Left forelimb (tissue), 1 donor: ENCODE measurements at regions not wholly inside any gene's neighbourhood (a gene's known extent, or its start where the extent isn't known, plus 50 kb on each side); places are given as distances from the start of the nearest gene placed in this dataset.

Experiments used
- DNase-seq: peaks from one replicate; pipeline ENCODE4 v3.0.0-alpha.2; 2018; ENCODE audit warnings: low spot score

DNA sequence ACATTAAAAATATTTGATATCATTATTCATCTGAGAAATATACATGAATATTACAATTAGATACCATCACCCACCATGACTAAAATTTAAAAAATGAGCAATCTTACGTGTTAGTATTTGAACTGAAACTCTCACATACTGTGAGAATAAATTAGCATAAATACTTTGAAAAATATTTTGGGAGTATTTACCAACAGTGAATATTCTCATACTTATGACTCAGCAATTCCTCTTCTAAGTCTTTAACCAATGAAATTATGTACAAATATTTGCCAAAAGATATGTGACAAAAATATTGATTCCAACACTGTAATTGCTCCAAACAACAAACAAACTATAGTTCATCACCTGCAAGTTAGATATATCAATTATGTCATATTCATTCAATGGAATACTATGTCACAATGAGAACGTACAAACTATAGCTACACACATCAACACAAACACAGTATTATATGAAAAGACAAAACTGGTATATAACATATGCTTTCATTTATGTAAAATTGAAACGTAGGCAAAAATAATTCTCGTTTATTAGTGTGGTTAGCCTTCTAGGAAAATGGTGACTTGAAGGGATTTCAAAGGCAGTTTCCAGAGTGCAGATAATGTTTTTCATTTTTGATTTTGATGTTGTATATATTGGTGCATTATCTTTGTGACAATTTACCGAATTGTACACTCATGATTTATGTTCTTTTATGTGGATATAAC lies 742.2 kb downstream of the SLC16A7 start:
- no peak for DNase-seq

DNA sequence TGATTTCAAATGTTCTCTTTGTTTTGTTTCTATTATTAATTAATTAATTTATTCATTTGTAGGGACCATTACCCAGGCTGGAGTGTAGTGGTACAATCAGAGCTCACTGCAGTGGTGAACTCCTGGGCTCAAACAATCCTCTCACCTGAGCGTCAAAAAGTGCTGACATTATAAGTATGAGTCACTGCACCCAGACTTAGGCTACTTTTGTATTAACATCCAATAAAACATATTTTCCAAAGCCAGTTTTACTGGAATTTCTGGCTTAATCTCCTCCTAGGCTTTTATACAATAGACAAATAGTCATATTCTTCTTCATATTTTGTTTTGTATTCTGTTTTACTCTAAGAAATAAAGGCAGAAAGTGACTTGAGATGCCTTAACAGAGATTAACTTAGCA lies 749.6 kb downstream of the SLC16A7 start:
- no peak for DNase-seq

DNA sequence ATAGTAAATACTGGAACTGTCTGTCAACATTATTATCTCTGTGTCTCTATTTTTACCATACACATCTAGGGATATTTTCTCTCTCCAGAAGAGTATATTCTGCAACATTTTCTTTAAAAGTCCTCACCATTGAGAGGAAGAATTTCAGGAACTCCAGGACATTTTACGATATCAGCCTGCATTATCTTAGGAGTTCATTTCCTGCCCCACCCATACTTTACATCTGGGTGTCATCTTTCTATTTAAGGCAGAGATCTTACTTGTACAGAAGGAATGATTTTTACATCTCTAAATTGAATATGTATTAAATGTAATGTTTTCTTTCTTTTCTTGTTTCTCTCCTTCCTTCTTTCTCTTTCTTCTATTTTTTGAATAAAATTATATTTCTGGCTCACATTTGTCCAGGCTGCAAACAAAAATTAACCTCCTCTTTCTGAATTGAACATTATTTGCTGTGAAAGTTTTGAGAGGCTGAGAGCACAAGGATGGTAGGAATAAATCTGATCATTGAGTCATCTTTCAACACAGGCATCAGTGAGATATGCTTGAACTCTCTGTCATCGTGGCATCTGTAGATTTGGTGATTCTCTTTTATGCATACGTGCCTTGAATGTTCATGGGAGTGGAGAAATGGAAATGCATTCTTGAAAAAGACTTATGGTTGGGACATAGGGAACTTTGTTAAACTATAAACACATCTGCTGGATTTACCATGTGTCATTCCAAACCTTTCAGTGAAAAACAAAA lies 753.6 kb downstream of the SLC16A7 start:
- DNase-seq: no peak

DNA sequence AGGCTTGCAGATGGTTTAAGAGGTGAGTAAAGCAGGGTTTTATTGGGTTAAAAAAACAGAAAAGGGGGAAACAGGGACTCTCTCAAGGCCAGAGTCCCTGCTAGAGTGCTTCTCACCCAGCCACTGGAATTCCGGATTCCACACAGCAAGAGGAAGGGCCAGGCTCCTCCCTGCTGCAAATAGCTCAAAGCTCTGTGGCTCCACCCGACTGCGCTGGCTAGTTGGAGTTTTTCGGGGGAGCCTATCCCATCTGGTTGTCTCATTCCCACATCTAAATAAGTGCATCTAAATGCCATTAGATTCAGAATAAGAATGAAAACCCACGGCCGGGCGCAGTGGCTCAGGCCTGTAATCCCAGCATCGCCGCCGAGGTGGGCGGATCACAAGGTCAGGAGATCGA lies 791.5 kb downstream of the SLC16A7 start:
- no peak for DNase-seq

DNA sequence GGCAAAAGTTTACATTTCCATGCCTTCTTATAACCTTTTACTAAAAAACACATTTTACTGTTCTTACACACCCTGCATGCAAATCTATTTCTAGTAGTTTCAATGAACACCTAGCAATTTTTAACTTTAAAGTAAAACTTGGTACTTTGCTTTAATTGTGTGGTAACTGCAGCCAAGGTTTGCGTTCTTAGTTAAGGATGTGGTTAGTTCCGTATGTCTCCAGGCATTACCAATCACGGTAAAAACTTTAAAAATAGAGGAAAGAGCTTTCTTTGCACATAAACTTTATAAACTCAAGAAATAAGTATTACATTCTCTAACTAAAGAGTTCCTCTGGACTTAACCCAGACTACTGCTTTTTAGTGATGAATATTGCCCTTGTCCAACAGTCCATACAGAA lies 795.2 kb downstream of the SLC16A7 start:
- DNase-seq: no peak

DNA sequence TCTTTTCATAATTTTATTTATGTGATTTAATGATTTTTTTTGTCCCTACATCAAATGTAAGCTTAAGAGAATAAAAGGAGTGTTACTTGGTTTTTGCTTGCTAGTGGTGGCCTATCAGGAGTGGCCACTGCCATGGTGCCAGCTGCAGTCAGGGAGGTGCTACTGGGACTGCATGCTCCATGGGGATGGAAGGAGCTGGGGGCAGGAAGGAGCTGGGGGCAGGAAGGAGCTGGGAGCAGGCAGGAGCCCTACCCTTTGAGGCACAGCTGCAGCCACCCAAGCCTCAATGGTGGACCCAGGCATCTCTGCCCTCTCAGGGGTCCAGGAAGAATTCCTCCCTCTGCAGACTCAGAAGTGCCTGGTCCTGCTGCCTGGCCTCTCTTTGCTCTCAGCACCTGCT lies 796.0 kb downstream of the SLC16A7 start:
- DNase-seq: no peak

DNA sequence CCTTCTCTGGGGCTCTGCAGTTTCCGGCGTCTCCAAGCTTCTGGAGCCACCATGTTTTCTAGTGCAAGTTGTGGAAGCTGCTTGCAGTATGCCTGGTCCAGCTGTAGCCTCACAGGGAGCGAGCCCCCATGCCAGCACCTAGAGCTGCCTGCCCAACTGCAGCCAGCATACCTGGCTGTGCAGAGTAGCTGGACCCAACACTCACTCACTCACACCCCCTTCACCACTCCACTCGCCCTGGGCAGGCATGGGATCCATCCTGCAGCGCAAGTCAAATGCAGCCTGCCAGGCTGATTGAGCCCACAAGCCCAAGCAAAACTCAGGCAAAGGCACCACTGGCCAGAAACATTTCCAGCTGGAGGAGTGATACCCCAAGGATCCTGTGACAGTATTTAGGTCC lies 797.3 kb downstream of the SLC16A7 start:
- DNase-seq: no peak

DNA sequence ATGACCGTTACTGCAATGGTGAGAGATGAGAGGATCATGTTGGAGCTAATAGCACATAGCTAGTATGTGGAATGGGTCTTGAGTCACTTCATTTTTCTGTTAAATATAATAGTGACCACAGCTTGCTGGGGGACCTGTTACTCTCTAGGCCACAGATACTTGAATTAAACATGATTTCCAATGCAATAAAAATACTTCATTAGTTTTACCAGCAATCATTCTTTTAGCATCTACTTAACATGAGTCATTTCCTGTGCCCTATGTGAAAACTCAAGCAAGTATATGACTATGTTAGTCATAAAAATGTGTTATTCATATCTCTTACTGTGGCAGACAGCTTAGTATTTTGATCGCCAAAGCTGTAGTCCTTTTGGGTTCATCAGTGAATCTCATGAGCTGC lies 798.8 kb downstream of the SLC16A7 start:
- DNase-seq: no peak

DNA sequence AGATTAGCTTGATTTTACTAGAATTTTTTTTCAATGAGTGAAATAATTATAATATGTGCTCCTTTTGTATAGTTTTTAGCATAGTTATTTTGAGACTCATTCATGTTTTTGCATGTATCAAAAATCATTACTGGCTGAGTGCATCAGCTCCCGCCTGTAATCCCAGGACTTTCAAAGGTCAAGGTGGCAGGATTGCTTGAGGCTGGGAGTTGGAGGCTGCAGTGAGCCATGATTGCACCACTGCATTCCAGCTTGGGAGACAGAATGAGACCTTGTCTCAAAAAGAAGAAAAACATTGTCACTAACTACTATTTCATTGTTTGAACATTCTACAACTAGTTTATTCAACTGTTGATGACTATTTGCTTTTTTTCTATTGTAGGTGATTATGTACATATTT lies 802.7 kb downstream of the SLC16A7 start:
- no peak for DNase-seq

DNA sequence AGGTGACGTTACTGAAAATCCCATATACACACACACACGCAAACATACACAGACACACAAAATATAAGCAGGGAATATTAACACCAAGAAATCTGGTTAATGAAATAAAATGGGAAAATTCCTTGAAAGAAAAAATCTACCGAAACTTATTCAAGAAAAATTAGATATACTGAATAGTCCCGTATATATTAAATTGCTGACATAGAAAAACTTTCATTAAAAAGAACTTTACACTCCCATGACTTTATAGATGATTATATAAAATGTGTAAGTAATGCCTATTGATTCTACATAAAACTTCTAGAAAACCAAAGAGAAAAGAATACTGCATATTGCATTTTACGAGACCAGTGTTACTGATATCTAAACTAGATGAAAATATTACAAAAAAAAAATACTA lies 803.2 kb downstream of the SLC16A7 start:
- no peak for DNase-seq

DNA sequence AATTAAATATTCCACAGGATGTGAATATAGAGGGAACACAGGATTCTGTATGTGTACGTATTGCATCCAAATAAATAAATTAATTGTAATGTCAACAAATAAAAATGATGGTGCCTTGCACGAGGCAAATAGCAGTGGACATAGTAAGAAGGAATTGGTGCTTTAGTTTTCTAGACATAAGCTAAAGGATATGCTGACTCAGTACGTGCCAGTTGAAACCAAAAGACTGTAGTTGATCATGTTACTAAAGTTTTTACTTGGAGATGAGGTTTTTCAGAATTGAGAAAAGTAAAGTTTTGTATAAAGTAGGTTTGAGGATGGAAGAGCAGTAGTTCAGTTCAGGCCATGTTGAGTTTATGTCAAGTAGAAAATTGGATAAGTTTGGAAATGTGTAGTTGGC lies 807.2 kb downstream of the SLC16A7 start:
- no peak for DNase-seq

DNA sequence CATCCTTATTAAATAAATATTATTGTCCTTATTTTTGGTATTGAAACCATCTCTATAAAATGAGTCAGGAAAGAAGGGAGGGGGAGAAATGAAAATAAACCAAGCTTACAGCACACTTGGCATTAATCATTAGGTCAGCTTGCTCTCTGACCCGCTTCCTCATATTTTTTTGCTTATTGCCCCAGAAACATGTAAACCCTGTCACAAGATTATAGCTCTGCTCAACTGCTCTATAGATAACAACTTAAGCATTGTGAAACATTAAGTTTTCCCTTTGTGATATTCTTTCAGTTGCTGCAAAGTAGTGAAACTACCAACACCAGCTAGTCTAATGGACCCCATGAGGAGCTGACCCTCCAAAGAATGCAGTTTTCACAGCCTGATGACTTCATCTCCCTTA lies 819.5 kb downstream of the SLC16A7 start:
- no peak for DNase-seq

DNA sequence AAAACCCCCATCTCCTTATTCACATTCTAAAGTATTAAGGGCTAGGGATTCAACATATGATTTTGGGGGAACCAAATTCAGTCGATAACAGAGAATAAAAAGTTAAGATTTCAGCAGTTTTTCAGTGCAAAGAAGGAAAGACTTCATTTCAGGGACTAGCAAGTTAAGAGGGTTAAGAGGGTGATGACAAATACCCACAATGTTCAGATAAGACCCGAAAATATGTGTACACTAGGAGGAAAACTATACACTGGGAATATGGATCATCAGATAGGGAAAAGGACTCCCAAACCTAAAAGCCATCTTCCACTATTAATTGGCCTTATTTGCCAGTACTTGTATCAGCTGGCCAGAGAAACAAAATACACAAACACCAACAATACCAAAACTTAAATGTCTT lies 824.2 kb downstream of the SLC16A7 start:
- DNase-seq: no peak

DNA sequence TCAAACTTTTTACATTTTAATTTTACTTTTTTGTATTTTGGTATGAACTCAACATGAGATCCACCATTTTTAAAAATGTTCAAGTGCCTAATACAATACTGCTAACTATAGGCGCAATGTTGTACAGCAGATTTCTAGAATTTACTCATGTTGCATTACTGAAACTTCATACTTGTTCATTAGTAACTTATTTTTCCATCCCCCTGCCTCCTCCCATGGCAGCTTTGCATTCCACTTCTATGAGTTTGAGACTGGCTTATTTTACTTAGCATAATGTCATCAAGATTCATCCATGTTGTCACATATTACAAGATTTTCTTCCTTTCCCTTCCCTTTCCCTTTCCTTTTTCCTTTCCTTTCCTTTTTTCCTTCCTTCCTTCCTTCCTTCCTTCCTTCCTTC lies 825.9 kb downstream of the SLC16A7 start:
- no peak for DNase-seq

DNA sequence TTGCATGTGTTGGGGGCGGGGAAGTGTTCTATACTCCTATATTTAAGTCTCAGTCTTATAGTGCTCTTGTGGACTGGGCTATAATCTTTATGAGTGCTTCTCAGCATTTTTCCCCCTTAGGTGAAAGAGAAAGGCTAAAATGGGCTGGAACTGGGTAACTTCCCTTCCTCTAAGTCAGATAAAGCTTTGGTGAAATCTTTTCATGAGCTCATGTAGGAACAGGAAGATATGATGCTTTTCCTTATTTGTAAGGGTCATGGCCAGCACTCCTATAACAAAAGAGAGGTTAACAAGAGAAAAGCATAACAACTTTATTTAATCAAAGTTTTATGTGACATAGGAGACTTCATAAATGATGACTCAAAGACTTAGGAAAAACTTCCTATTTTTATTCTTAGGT lies 841.5 kb downstream of the SLC16A7 start:
- no peak for DNase-seq

DNA sequence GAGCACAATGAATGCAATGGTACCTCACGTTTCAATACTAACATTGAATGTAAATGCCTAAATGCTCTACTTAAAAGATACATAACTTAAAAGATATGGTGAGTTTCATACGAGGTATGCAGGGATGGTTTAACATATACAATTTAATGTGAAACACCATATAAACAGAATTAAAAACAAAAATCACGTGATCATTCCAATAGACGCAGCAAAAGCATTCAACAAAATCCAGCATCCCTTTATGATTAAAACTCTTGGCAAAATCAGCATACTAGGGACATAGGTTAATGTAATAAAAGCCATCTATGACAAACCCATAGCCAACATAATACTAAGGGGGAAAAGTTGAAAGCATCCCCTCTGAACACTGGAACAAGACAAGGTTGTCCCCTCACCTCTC lies 845.7 kb downstream of the SLC16A7 start:
- no peak for DNase-seq

DNA sequence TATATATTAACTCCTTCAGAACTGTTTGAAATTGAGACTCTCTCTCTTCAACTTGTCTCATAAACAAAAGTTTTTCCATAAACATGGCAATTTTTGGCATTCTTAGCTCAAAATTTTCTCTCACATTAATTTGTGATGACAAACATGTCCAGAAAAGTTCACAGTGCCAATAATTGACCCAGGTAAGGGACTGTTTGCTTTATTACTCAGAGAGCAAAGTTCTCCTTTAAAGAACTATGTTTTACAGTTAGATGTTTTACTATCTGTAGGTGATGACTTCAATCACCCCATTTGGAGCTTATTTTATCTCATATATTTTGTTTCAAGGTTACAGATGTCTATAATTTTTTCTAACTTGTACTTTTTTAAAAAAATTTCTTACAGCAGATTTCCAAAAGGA lies 855.6 kb downstream of the SLC16A7 start:
- DNase-seq: no peak

DNA sequence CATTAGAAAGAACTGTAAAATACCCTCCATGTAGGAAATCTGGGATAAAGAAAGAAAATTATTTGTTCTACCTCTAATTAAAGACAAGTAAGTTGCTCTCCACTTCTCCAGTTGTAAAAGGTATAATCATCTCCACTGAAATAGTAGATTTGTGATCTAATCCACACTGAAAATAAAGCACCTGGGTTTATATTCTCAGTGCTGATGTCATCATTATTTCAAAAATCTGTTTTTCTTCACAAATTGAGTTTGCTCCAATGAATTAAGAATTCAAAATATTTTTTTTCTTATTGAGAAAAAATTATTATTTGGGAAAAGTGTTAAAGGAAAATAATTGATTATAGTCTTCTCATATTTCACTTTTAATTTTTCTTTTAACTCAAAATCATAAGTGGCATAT lies 869.2 kb downstream of the SLC16A7 start:
- DNase-seq: no peak

DNA sequence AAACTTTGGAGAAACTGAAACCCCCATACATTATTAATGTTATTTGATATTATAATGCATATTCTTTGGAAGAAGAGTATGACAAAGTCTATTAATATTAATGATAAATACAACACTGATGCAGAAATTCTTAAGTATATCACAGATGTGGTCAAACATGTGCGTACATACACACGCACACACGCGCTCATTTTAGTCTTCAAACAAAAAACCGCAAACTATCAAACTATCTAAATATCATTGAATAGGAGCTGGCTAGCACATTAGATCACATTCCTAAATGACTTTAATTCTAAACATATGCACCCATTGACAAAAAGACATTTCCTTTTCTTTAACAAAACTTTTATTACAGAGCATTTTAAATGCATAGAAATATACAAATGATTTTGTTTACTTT lies 872.7 kb downstream of the SLC16A7 start:
- no peak for DNase-seq

DNA sequence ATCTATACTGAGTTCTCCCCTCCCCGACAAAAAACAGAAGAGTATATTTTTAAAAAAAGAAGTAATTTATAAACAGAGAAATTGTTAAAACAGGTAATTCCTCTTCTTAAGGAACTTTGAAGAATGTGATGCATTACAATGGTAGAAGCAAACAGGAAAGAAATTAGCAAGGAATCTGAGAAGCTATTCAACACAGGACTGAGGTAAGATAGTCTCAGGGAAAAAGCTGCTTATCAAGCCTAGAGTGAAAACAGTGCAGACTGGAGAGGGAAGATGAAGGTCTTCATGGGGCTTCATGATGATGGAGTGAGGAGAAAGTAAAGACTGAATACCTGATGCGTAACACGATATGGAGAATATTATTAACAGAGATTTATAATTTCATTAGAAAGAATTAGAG lies 880.0 kb downstream of the SLC16A7 start:
- no peak for DNase-seq

DNA sequence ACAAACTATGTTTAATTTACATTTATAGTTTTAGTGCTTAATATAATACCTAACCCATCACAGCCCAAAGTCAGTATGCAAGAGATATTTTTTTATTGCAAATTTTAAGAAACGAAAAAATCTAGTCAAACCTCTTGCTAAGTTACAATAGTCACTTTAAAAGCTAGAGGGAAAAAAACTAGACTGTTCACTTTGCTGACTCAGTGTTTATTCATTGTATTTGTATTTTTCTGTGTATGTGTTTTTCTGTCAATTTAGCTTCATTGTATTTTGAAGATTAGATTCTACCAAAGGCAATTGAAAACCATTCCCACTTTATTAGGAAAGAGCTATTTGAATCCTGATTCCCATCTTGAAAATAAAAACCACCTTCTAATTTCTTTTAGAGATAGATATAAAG lies 891.5 kb downstream of the SLC16A7 start:
- DNase-seq: no peak

DNA sequence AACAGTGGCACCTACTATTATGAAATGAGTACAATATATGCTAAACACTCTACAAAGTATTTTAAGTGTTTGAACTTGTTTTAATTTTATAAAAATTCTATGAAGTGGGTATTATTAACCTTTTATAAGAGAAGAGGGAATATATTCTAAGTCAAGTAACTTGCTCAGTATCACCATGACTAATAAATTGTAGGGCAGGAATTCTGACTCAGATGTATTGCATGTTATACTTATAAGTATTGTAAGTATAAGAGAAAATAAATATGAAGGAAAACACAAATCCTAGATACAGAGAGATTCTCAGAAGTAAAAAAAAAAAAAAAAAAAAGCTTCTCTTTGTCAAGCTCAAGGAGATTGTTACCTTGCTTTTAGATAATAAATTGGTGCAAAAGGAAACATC lies 893.2 kb downstream of the SLC16A7 start:
- no peak for DNase-seq

DNA sequence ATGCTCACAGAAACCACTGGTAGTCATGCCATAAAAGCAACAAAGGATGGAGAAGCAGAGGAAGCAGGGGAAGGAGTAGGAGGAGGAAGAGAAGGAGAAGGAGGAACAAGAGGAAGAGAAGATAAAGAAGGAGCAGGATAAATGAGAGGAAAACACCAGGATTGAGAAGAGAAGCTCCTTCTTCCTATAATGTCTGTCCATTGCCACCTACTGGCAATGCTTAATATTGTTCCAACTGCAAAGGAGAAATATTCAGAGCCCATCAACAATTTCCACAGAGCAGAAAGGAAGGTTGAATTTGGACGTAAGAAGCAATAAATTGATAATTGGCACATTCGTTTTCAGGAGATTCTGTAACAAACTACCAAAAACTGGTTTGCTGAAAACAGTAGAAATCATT lies 898.4 kb downstream of the SLC16A7 start:
- no peak for DNase-seq

DNA sequence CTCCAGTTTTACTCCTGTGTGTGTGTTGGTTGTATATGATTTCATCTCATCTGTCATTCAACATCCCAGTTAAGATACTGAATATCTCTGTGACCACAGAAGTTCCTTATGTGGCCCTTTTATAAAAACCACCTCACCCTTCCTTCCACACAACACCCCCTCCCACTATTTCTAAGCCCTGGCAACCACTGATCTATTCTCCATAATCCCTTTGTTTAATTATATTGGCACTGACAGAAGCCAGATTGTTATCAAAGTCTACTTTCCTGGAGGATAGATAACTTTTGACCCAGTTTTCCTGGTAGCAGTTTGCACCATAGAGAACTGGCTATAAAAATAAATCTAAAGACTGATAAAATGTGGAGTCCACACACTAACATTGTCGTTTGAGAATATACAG lies 902.8 kb downstream of the SLC16A7 start:
- DNase-seq: no peak
